ENCODE measurements at regions not wholly inside any gene's neighbourhood (a gene's known extent, or its start where the extent isn't known, plus 50 kb on each side); places are given as distances from the start of the nearest gene placed in this dataset.

GRCh38 chrX:150201841-150202240 lies 161.3 kb upstream of the MAMLD1 start:
- TF ChIP-seq POLR2A (IDR thresholded peaks at IDR 0.05), result no peak
- no peak for TF ChIP-seq CTCF (IDR thresholded peaks at IDR 0.05 in 8 of 11, conservative IDR thresholded peaks at IDR 0.05 in 3 of 11)

All from spleen (tissue), 7 donors.